Keratinocyte (primary cell): ENCODE measurements at regions not wholly inside any gene's neighbourhood (a gene's known extent, or its start where the extent isn't known, plus 50 kb on each side); places are given as distances from the start of the nearest gene placed in this dataset.

ENCODE experiments used
- EZH2 ChIP-seq: IDR thresholded peaks from one replicate; pipeline ENCODE4 v1.6.1; 2012; ENCODE audit warnings: inconsistent platforms, mild to moderate bottlenecking, low read length, moderate library complexity
- TF ChIP-seq, protein P1 (sequence below), 3 experiments: IDR thresholded peaks in 1 of 3; conservative IDR thresholded peaks in 1 of 3; optimal IDR thresholded peaks in 1 of 3; 2 replicates in 2 of 3; 3 replicates in 1 of 3; pipeline versions ENCODE3 to v1.5.1; 2011; ENCODE audit warnings: low read length in 3 of 3, mild to moderate bottlenecking in 3 of 3, moderate library complexity in 2 of 3, control low read depth in 1 of 3, inconsistent platforms in 1 of 3; ENCODE audit not compliant: insufficient read depth in 2 of 3; ENCODE audit errors: extremely low read depth in 1 of 3

DNA sequence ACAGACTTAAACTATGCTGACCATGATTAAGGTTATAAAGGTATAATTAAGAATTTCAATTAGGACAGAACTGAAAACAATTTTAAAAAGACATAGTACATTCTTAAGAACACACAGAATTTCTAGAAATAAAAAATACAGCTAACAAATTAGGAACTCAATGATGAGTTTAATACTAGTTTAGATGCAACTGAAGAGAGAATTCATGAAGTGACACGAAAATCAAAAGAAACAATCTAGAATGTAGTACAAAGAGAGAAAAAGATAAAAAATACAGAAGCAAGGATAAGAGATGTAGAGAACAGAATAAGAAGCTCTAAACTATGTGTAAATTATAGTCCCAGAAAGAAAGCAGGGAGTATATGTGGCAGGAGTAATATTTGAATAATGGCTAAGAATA is 187.8 kb upstream of the KRR1 start:
- TF ChIP-seq EZH2 = no peak
- TF ChIP-seq, protein P1, sequence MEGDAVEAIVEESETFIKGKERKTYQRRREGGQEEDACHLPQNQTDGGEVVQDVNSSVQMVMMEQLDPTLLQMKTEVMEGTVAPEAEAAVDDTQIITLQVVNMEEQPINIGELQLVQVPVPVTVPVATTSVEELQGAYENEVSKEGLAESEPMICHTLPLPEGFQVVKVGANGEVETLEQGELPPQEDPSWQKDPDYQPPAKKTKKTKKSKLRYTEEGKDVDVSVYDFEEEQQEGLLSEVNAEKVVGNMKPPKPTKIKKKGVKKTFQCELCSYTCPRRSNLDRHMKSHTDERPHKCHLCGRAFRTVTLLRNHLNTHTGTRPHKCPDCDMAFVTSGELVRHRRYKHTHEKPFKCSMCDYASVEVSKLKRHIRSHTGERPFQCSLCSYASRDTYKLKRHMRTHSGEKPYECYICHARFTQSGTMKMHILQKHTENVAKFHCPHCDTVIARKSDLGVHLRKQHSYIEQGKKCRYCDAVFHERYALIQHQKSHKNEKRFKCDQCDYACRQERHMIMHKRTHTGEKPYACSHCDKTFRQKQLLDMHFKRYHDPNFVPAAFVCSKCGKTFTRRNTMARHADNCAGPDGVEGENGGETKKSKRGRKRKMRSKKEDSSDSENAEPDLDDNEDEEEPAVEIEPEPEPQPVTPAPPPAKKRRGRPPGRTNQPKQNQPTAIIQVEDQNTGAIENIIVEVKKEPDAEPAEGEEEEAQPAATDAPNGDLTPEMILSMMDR (optimal IDR thresholded peaks at IDR 0.05 in 1 of 3, IDR thresholded peaks at IDR 0.05 in 1 of 3, conservative IDR thresholded peaks at IDR 0.05 in 1 of 3; ENCODE audit: extremely low read depth in 1 of 3, insufficient read depth in 2 of 3, low read length in 3 of 3) = no peak
